Heart right ventricle (tissue), 16 donors: ENCODE measurements at regions not wholly inside any gene's neighbourhood (a gene's known extent, or its start where the extent isn't known, plus 50 kb on each side); places are given as distances from the start of the nearest gene placed in this dataset.
"Not testable (repeated sequence)": the region's sequence is repeated elsewhere in the genome, so short reads cannot be mapped to it uniquely, and the experiment has no call there.

Experiments used
- ATAC-seq, 8 donors: fragments of 200-7000 bp; cut with Tn5 transposase; one replicate each; pipeline ENCODE4 v1.9.1; 2020; ENCODE audit warnings: mild to moderate bottlenecking in 8 of 8, moderate library complexity in 8 of 8, moderate number of reproducible peaks in 1 of 8
- DNase-seq, 2 donors: peaks; one replicate each; pipeline ENCODE4 v3.0.0-alpha.2; 2020
- H3K27ac ChIP-seq, 10 donors: fragments of 200-600 bp; sonication (generic) in 2 of 10; one replicate each; pipeline versions ENCODE4 v1.5.0 to v1.8.0; 2020 to 2022; ENCODE audit warnings: mild to moderate bottlenecking in 3 of 10
- H3K27me3 ChIP-seq, 7 donors: fragments of 200-600 bp; one replicate each; pipeline ENCODE4 v1.8.0; 2021 to 2022; ENCODE audit warnings: mild to moderate bottlenecking in 2 of 7
- H3K36me3 ChIP-seq, 9 donors: fragments of 200-600 bp; sonication (generic) in 1 of 9; one replicate each; pipeline versions ENCODE4 v1.5.0 to v1.8.0; 2020 to 2022; ENCODE audit warnings: mild to moderate bottlenecking in 2 of 9
- H3K4me1 ChIP-seq, 9 donors: fragments of 200-600 bp; sonication (generic) in 1 of 9; one replicate each; pipeline versions ENCODE4 v1.5.0 to v1.8.0; 2020 to 2022; ENCODE audit warnings: mild to moderate bottlenecking in 4 of 9
- H3K4me3 ChIP-seq, 10 donors: fragments of 200-600 bp; sonication (generic) in 2 of 10; one replicate each; pipeline versions ENCODE4 v1.5.0 to v1.8.0; 2020 to 2022; ENCODE audit warnings: mild to moderate bottlenecking in 7 of 10, moderate library complexity in 2 of 10
- H3K9me3 ChIP-seq, 11 donors: fragments of 200-600 bp in 10 of 11; sonication (generic) in 2 of 11; one replicate each; pipeline versions ENCODE4 v1.5.0 to v1.8.0; 2013 to 2022; ENCODE audit warnings: mild to moderate bottlenecking in 2 of 11, control low read depth in 1 of 11, moderate library complexity in 1 of 11
- WGBS, 2 donors: extraction: QIAGEN DNeasy Blood & Tissue Kit; methylation state at CpG; one replicate each; pipeline ENCODE4 v1.1.7; 2013; ENCODE audit warnings: inconsistent platforms in 1 of 2; 5-methylcytosine and 5-hydroxymethylcytosine counted together
- intact Hi-C, 10 donors: fragments of 100-400 bp; cut with DNase I; formaldehyde crosslinking; loops; one replicate each; pipeline versions ENCODE4 v1.11.1 to v1.14.2; 2022
- TF ChIP-seq, protein P1 (sequence below), 9 donors: fragments of 200-600 bp; sonication (generic) in 2 of 9; IDR thresholded peaks; one replicate each; pipeline versions ENCODE4 v1.5.0 to v1.8.0; 2021 to 2022; ENCODE audit warnings: antibody characterized with exemption in 9 of 9, mild to moderate bottlenecking in 5 of 9, moderate library complexity in 1 of 9
- donor health status: Arrhythmogenic right ventricular cardiomyopathy.
- donor health status: ischemic (EF 13 %, LVEDD 7.1; RV severe dilation, severe dysfunction).
- donor health status: healthy with polysubstance abuse.
- donor health status: DM: no; HTN: yes; CAD: no.
- donor health status: DM: no; HTN: no; CAD: no.
- donor health status: ischemic (EF 25% LVEDD 6.9; RV normal size, moderate dysfunction).
- donor health status: ischemic (EF 25% LVEDD 5.7; RV mildly dilated, moderate dysfunction).
- donor health status: healthy.
- donor health status: DM: yes; HTN: yes; CAD: no.
- donor health status: Ischemic cardiomyopathy.
- donor health status: ischemic (EF 35%, LVEDD 5.7; RV mildly dilated, moderate dysfunction).
- donor health status: nonischemic (EF 11% LVEDD 7.7; RV severe dilation, severe dysfunction).
- donor health status: DM: yes; HTN: yes; CAD: no.
- donor health status: PGD.
- donor health status: ischemic (EF 29% LVEDD 5.4; RV normal size, mild dysfunction).
- donor health status: nonischemic (EF 23%, LVEDD 6.1; RV moderate dilation, normal function).

DNA sequence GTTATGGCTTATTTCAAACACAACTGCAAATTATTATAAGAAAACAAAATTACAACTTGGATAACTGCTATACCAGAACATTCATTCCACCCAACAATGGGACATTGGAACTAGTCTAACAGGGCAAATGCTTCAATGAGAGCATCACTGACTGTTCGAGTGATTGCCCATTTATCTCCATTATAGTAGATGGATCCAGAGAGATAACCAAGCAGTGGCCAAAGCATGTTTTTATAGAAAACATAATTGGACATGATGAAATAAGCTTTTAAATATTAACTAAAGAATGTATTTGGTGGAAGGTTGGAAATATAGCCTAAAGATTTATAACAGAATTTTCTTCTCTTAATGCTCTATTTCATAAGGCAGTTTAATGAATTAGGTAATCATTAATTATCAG is 634.8 kb downstream of the NUP35 start:
- Histone ChIP-seq H3K4me3 (no peak overlapping the region), H3K27me3 (no peaks in the 10 kb centered on the region), H3K4me1 (no peaks in the 10 kb centered on the region), H3K36me3 (no peaks in the 10 kb centered on the region), H3K9me3 (peaks cover 0 to 11% (median 0%) of the 10 kb centered on the region in 11 donors), H3K27ac (no peak overlapping the region)
- TF ChIP-seq, protein P1, sequence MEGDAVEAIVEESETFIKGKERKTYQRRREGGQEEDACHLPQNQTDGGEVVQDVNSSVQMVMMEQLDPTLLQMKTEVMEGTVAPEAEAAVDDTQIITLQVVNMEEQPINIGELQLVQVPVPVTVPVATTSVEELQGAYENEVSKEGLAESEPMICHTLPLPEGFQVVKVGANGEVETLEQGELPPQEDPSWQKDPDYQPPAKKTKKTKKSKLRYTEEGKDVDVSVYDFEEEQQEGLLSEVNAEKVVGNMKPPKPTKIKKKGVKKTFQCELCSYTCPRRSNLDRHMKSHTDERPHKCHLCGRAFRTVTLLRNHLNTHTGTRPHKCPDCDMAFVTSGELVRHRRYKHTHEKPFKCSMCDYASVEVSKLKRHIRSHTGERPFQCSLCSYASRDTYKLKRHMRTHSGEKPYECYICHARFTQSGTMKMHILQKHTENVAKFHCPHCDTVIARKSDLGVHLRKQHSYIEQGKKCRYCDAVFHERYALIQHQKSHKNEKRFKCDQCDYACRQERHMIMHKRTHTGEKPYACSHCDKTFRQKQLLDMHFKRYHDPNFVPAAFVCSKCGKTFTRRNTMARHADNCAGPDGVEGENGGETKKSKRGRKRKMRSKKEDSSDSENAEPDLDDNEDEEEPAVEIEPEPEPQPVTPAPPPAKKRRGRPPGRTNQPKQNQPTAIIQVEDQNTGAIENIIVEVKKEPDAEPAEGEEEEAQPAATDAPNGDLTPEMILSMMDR (IDR thresholded peaks at IDR 0.05): no peak
- intact Hi-C loops: no loop called here
- DNase-seq: no peak
- 77 to 82% methylated on average over 1 of the region's 1 CpG for WGBS, 2 donors
- no peak for ATAC-seq

DNA sequence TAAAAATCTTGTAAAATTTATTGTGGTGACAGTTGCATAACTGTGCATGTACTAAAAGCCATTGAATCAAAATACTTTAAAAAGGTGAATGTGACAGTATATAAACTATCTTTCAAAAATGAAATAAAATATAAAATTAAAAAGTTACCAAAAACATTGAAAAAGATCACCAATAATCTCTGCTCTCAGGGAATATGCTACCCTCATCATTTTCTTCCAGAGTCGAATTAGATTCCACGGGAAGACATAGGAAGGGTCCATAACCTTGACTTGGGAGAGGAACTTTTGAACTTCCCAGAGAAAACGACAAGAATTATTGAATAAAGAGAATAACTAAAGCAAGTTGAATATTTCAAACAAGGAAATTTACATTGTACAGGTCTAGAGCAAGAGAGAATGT is 649.5 kb downstream of the NUP35 start:
- Histone ChIP-seq H3K36me3 (no peaks in the 10 kb centered on the region), H3K4me1 (no peaks in the 10 kb centered on the region), H3K27ac (no peak overlapping the region), H3K4me3 (no peak overlapping the region), H3K27me3 (no peaks in the 10 kb centered on the region), H3K9me3 (peaks cover 0 to 38% (median 0%) of the 10 kb centered on the region in 11 donors)
- intact Hi-C loops: no loop called here
- 65 to 73% methylated on average over 3 of the region's 3 CpGs for WGBS, 2 donors
- TF ChIP-seq, protein P1 (IDR thresholded peaks at IDR 0.05): no peak
- ATAC-seq (no peak), DNase-seq (no peak)

DNA sequence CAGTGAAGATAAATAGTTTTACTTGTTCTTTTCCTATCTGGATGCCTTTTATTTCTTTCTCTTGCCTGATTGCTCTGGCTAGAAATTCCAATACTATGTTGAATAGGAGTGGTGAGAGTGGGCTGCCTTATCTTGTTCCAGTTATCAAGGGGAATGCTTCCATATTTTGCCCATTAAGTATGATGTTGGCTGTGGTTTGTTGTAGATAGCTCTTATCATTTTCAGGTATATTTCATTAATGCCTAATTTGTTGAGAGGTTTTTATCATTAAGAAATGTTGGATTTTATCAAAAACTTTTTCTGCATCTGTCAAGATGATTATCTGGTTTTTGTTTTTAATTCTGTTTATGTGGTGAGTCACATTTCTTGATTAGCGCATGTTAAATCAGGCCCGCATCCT is 655.8 kb downstream of the NUP35 start:
- no peak overlapping the region for H3K4me3 ChIP-seq
- no peak overlapping the region for H3K27ac ChIP-seq
- no peaks in the 10 kb centered on the region for H3K36me3 ChIP-seq
- ATAC-seq (no peak), DNase-seq (no peak)
- TF ChIP-seq, protein P1 (IDR thresholded peaks at IDR 0.05): no peak
- H3K9me3 ChIP-seq: peaks cover 0 to 28% (median 0%) of the 10 kb centered on the region in 11 donors
- intact Hi-C loops: no loop called here
- H3K27me3 ChIP-seq: no peaks in the 10 kb centered on the region
- H3K4me1 ChIP-seq: no peaks in the 10 kb centered on the region
- WGBS, 2 donors: 42 to 44% methylated on average over 2 of the region's 2 CpGs

DNA sequence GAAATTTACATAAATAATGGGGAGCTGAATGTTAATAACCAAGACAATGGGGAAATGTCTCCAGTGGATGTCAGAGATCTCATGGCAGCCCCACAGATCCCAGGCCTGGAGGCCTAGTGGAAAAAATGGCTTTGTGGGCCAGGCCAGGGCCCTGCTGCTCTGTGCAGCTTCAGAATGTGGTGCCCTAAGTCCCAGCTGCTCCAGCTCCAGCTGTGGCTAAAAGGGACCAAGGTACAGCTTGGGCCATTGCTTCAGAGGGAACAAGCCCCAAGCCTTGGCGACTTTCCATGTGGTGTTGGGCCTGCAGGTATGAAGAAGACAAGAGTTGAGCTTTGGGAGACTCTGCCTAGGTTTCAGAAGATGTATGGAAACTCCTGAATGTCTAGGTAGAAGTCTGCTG is 658.2 kb downstream of the NUP35 start:
- TF ChIP-seq, protein P1 (IDR thresholded peaks at IDR 0.05): no peak
- H3K4me1 ChIP-seq: no peaks in the 10 kb centered on the region
- intact Hi-C loops: no loop called here

DNA sequence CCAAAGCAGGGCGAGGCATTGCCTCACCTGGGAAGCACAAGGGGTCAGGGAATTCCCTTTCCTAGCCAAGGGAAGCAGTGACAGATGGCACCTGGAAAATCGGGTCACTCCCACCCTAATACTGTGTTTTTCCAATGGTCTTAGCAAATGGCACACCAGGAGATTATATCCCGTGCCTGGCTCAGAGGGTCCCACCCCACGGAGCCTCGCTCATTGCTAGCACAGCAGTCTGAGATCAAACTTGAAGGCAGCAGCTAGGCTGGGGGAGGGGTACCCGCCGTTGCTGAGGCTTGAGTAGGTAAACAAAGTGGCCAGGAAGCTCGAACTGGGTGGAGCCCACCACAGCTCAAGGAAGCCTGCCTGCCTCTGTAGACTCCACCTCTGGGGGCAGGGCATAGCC is 664.6 kb downstream of the NUP35 start:
- H3K36me3 ChIP-seq, H3K27ac ChIP-seq, H3K4me3 ChIP-seq, H3K4me1 ChIP-seq, intact Hi-C loops, ATAC-seq, DNase-seq, H3K27me3 ChIP-seq: not testable (repeated sequence)
- WGBS, 2 donors: 69 to 70% methylated on average over 8 of the region's 8 CpGs
- H3K9me3 ChIP-seq: peaks cover 0 to 28% (median 0%) of the 10 kb centered on the region in 11 donors

More for the DNA sequence above, 658.2 kb downstream of the NUP35 start:
- Histone ChIP-seq H3K36me3 (no peaks in the 10 kb centered on the region), H3K27me3 (no peaks in the 10 kb centered on the region), H3K4me3 (no peak overlapping the region), H3K27ac (no peak overlapping the region), H3K9me3 (peaks cover 0 to 15% (median 0%) of the 10 kb centered on the region in 11 donors)
- WGBS, 2 donors: 39 to 63% methylated on average over 1 of the region's 1 CpG
- ATAC-seq (no peak), DNase-seq (no peak)

DNA sequence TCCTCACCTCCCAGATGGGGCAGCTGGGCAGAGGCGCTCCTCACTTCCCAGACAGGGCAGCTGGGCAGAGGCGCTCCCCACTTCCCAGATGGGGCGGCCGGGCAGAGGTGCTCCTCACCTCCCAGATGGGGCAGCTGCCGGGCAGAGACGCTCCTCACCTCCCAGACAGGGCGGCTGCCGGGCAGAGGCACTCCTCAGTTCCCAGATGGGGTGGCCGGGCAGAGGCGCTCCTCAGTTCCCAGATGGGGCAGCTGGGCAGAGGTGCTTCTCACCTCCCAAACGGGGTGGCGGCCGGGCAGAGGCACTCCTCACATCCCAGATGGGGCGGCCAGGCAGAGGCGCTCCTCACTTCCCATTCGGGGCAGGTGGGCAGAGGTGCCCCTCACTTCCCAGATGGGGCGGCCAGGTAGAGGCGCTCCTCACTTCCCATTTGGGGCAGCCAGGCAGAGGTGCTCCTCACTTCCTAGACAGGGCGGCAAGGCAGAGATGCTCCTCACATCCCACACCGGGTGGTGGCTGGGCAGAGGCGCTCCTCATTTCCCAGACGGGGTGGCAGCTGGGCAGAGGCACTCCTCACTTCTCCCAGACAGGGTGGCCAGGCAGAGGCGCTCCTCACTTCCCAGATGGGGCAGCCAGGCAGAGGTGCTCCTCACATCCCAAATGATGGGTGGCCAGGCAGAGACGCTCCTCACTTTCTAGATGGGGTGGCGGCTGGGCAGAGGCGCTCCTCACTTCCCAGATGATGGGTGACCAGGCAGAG is 668.1 kb downstream of the NUP35 start:
- DNase-seq: not testable (repeated sequence)

More for the DNA sequence above, 668.1 kb downstream of the NUP35 start:
- not testable (repeated sequence) for ATAC-seq, H3K27me3 ChIP-seq, H3K4me3 ChIP-seq, H3K4me1 ChIP-seq, H3K36me3 ChIP-seq, H3K27ac ChIP-seq
- intact Hi-C loops: loop anchor here in 1 of 10 donors (1.0 kb wide), 1 partner anchor 35 kb away; no protein-coding TSS in a partner anchor
- peaks cover 0 to 41% (median 0%) of the 10 kb centered on the region in 11 donors for H3K9me3 ChIP-seq
- WGBS, 2 donors: 95 to 96% methylated on average over 25 to 26 of the region's 26 CpGs
